HEK293 (cell line): ENCODE measurements at regions not wholly inside any gene's neighbourhood (a gene's known extent, or its start where the extent isn't known, plus 50 kb on each side); places are given as distances from the start of the nearest gene placed in this dataset.

Experiments
- CTCF ChIA-PET: fragments of 350-600 bp; formaldehyde crosslinking; extraction: SDS; loops from one replicate; lab custom pipeline; 2021; ENCODE audit warnings: antibody characterized with exemption; lab: Yijun Ruan, JAX
- POLR2A ChIA-PET: fragments of 300-600 bp; formaldehyde crosslinking; extraction: SDS; loops from one replicate; lab custom pipeline; 2020; ENCODE audit warnings: antibody characterized with exemption, inconsistent platforms; lab: Yijun Ruan, JAX
- H3K27ac ChIP-seq: fragments of 200-500 bp; sonication (Bioruptor generic); 2 replicates; pipeline ENCODE4 v1.5.1; 2014; ENCODE audit warnings: low read depth, low read length, control low read depth, inconsistent platforms; ENCODE audit errors: extremely low read depth
- H3K36me3 ChIP-seq, 2 experiments: fragments of 200-500 bp in 1 of 2; sonication (Bioruptor generic) in 1 of 2; 1 replicate in 1 of 2; 2 replicates in 1 of 2; pipeline ENCODE4 v1.5.1; 2014 to 2017; ENCODE audit warnings: inconsistent platforms in 2 of 2, low read length in 2 of 2; ENCODE audit not compliant: control insufficient read depth in 2 of 2, insufficient read depth in 1 of 2
- H3K4me1 ChIP-seq: fragments of 200-500 bp; sonication (Bioruptor generic); 2 replicates; pipeline ENCODE4 v1.5.1; 2014; ENCODE audit warnings: mild to moderate bottlenecking, low read length, inconsistent platforms; ENCODE audit not compliant: control insufficient read depth, insufficient read depth
- H3K4me3 ChIP-seq: 2 replicates; pipeline ENCODE4 v1.5.1; 2011; ENCODE audit warnings: low read depth, mild to moderate bottlenecking, control low read depth, low read length, moderate library complexity
- H3K9me3 ChIP-seq: fragments of 200-500 bp; sonication (Bioruptor generic); 2 replicates; pipeline ENCODE4 v1.5.1; 2014; ENCODE audit warnings: low read depth, low read length, inconsistent platforms; ENCODE audit not compliant: control insufficient read depth, insufficient read depth
- BCL11B ChIP-seq: fragments of 450-650 bp; formaldehyde crosslinking; IDR thresholded peaks from 2 replicates; pipeline ENCODE4 v1.5.1; 2016; ENCODE audit warnings: low read depth, missing biosample characterization, missing genetic modification characterization
- GLI2 ChIP-seq: fragments of 450-650 bp; formaldehyde crosslinking; IDR thresholded peaks from 2 replicates; pipeline ENCODE4; 2017; ENCODE audit warnings: missing biosample characterization, missing genetic modification characterization, low read depth, borderline replicate concordance
- MZF1 ChIP-seq: fragments of 450-650 bp; formaldehyde crosslinking; IDR thresholded peaks from 2 replicates; pipeline ENCODE4 v1.5.1; 2017; ENCODE audit warnings: missing biosample characterization, missing genetic modification characterization, borderline replicate concordance
- SALL2 ChIP-seq: fragments of 450-650 bp; formaldehyde crosslinking; IDR thresholded peaks from 2 replicates; pipeline ENCODE4 v1.5.0; 2017; ENCODE audit warnings: missing biosample characterization, mild to moderate bottlenecking, missing genetic modification characterization, borderline replicate concordance
- TRIM28 ChIP-seq: IDR thresholded peaks from 2 replicates; pipeline ENCODE4 v1.6.1; 2011; ENCODE audit warnings: low read length, control low read depth, borderline replicate concordance
- ZBTB21 ChIP-seq: fragments of 450-650 bp; formaldehyde crosslinking; IDR thresholded peaks from 2 replicates; pipeline ENCODE4 v1.5.1; 2017; ENCODE audit warnings: missing biosample characterization, missing genetic modification characterization
- ZNF121 ChIP-seq: fragments of 450-650 bp; formaldehyde crosslinking; IDR thresholded peaks from 2 replicates; pipeline ENCODE4 v1.5.1; 2016; ENCODE audit warnings: missing biosample characterization, missing genetic modification characterization
- ZNF140 ChIP-seq: fragments of 450-650 bp; formaldehyde crosslinking; IDR thresholded peaks from 2 replicates; pipeline ENCODE4 v1.5.1; 2016; ENCODE audit warnings: missing biosample characterization, missing genetic modification characterization
- ZNF146 ChIP-seq: fragments of 450-650 bp; formaldehyde crosslinking; IDR thresholded peaks from 2 replicates; pipeline ENCODE4 v1.5.1; 2016; ENCODE audit warnings: missing biosample characterization, missing genetic modification characterization
- ZNF175 ChIP-seq: fragments of 450-650 bp; formaldehyde crosslinking; IDR thresholded peaks from 2 replicates; pipeline ENCODE4 v1.5.1; 2016; ENCODE audit warnings: missing biosample characterization, missing genetic modification characterization
- ZNF341 ChIP-seq: fragments of 450-650 bp; formaldehyde crosslinking; IDR thresholded peaks from 2 replicates; pipeline ENCODE4; 2016; ENCODE audit warnings: low read depth, missing biosample characterization, missing genetic modification characterization
- ZNF48 ChIP-seq: fragments of 450-650 bp; formaldehyde crosslinking; IDR thresholded peaks from 2 replicates; pipeline ENCODE4 v1.5.1; 2016; ENCODE audit warnings: missing biosample characterization, missing genetic modification characterization
- ZNF488 ChIP-seq: fragments of 450-650 bp; formaldehyde crosslinking; IDR thresholded peaks from 2 replicates; pipeline ENCODE4 v1.5.1; 2016; ENCODE audit warnings: missing biosample characterization, missing genetic modification characterization
- ZNF529 ChIP-seq: fragments of 450-650 bp; formaldehyde crosslinking; IDR thresholded peaks from 2 replicates; pipeline ENCODE4 v1.5.1; 2017; ENCODE audit warnings: missing genetic modification characterization, missing biosample characterization; ENCODE audit not compliant: insufficient replicate concordance
- ZNF558 ChIP-seq: fragments of 450-650 bp; formaldehyde crosslinking; IDR thresholded peaks from 2 replicates; pipeline ENCODE4 v1.5.1; 2016; ENCODE audit warnings: missing biosample characterization, missing genetic modification characterization
- ZNF560 ChIP-seq: fragments of 450-650 bp; formaldehyde crosslinking; IDR thresholded peaks from 2 replicates; pipeline ENCODE4 v1.5.1; 2017; ENCODE audit warnings: missing biosample characterization, missing genetic modification characterization, borderline replicate concordance
- ZNF621 ChIP-seq: fragments of 450-650 bp; formaldehyde crosslinking; IDR thresholded peaks from 2 replicates; pipeline ENCODE4 v1.5.1; 2017; ENCODE audit warnings: missing biosample characterization, missing genetic modification characterization
- ZNF654 ChIP-seq: fragments of 450-650 bp; formaldehyde crosslinking; IDR thresholded peaks from 2 replicates; pipeline ENCODE4 v1.5.1; 2016; ENCODE audit warnings: low read depth, missing biosample characterization, missing genetic modification characterization
- ZNF660 ChIP-seq: fragments of 450-650 bp; IDR thresholded peaks from 2 replicates; pipeline ENCODE4 v1.5.1; 2018; ENCODE audit warnings: missing biosample characterization, mild to moderate bottlenecking, missing genetic modification characterization
- ZNF701 ChIP-seq: fragments of 450-650 bp; formaldehyde crosslinking; IDR thresholded peaks from 2 replicates; pipeline ENCODE4 v1.5.1; 2016; ENCODE audit warnings: missing biosample characterization, missing genetic modification characterization
- ZNF837 ChIP-seq: fragments of 450-650 bp; formaldehyde crosslinking; IDR thresholded peaks from 2 replicates; pipeline ENCODE4 v1.5.1; 2016; ENCODE audit warnings: missing biosample characterization, missing genetic modification characterization
- ZSCAN18 ChIP-seq: fragments of 450-650 bp; formaldehyde crosslinking; IDR thresholded peaks from 2 replicates; pipeline ENCODE4 v1.5.1; 2016; ENCODE audit warnings: missing biosample characterization, missing genetic modification characterization
- TF ChIP-seq, protein P1 (sequence below): fragments of 450-650 bp; formaldehyde crosslinking; IDR thresholded peaks from 2 replicates; pipeline ENCODE4 v1.5.1; 2016; ENCODE audit warnings: missing biosample characterization, missing genetic modification characterization, low read depth
- TF ChIP-seq, protein P2 (sequence below): fragments of 450-650 bp; formaldehyde crosslinking; IDR thresholded peaks from 2 replicates; pipeline ENCODE4 v1.5.1; 2016; ENCODE audit warnings: missing biosample characterization, missing genetic modification characterization
- TF ChIP-seq, protein P3 (sequence below): fragments of 450-650 bp; formaldehyde crosslinking; IDR thresholded peaks from 2 replicates; pipeline ENCODE4 v1.5.1; 2016; ENCODE audit warnings: missing biosample characterization, missing genetic modification characterization
- TF ChIP-seq, protein P4 (sequence below): fragments of 450-650 bp; formaldehyde crosslinking; IDR thresholded peaks from 2 replicates; pipeline ENCODE4 v1.5.1; 2016; ENCODE audit warnings: missing biosample characterization, missing genetic modification characterization

DNA sequence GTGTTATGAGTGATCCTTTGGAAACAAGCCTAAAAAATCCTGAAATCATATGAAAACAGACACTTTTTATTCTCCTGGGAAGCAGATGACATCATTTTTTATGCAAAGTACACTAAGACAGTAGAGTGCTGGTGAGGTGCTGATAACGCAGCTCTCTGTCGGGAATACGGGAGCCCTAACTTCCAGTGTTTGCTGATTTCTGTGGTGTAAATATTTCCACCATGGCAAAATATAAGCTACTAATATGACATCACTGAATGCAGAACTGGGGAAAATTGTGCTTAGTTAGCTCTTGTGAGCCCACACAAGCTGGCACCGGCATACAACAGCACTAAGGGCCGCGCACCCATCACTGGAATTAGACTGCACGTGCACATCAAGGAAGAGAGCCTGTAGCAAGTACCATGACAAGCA, 82.6 kb downstream of the FAM76B start:
- no peak overlapping the region for H3K4me3 ChIP-seq
- H3K9me3 ChIP-seq: no peaks in the 10 kb centered on the region
- ChIA-PET POLR2A (no interaction called here), CTCF (interaction anchor here (0.7 to 8.1 kb wide), 9 partner anchors 7 to 719 kb away, joined by 3 to 169 read pairs (median 12); partner anchors contain the start of gene SESN3)
- no peak for TF ChIP-seq GLI2 (tag by site-specific recombination)
- TF ChIP-seq, protein P1, sequence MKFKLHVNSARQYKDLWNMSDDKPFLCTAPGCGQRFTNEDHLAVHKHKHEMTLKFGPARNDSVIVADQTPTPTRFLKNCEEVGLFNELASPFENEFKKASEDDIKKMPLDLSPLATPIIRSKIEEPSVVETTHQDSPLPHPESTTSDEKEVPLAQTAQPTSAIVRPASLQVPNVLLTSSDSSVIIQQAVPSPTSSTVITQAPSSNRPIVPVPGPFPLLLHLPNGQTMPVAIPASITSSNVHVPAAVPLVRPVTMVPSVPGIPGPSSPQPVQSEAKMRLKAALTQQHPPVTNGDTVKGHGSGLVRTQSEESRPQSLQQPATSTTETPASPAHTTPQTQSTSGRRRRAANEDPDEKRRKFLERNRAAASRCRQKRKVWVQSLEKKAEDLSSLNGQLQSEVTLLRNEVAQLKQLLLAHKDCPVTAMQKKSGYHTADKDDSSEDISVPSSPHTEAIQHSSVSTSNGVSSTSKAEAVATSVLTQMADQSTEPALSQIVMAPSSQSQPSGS (tag by site-specific recombination): peak; percentile 48
- no peak overlapping the region for H3K27ac ChIP-seq
- H3K4me1 ChIP-seq: no peaks in the 10 kb centered on the region
- no peaks in the 10 kb centered on the region for H3K36me3 ChIP-seq

GRCh38 chr11:95705485-95706124, 84.0 kb downstream of the FAM76B start:
- H3K9me3 ChIP-seq: no peaks in the 10 kb centered on the region
- H3K27ac ChIP-seq: no peak overlapping the region
- H3K36me3 ChIP-seq: no peaks in the 10 kb centered on the region
- POLR2A ChIA-PET: interaction anchor here (1.0 to 1.3 kb wide), 2 partner anchors 474 to 476 kb away, joined by 3 to 5 read pairs; partner anchors contain the start of gene SESN3
- no peak overlapping the region for H3K4me3 ChIP-seq
- H3K4me1 ChIP-seq: no peaks in the 10 kb centered on the region
- CTCF ChIA-PET: interaction anchor here (0.6 to 8.1 kb wide), 84 partner anchors 9 to 1399 kb away, joined by 3 to 169 read pairs (median 4); partner anchors contain the start of genes SESN3 and SRSF8
- TF ChIP-seq SALL2 (tag by site-specific recombination) (no peak), ZNF175 (tag by site-specific recombination) (no peak), ZSCAN18 (tag by site-specific recombination) (no peak), TRIM28 (no peak), ZNF701 (tag by site-specific recombination) (no peak), ZNF621 (tag by site-specific recombination) (no peak), ZNF341 (no peak), ZNF660 (tag by site-specific recombination) (0 out of 2 replicates have a peak, but pooled peaks have one; percentile 44), ZNF140 (tag by site-specific recombination) (no peak), ZNF558 (no peak), ZNF560 (no peak), ZNF146 (tag by site-specific recombination) (no peak), ZBTB21 (tag by site-specific recombination) (no peak), ZNF529 (tag by site-specific recombination) (no peak), BCL11B (no peak), ZNF48 (tag by site-specific recombination) (no peak), ZNF837 (tag by site-specific recombination) (no peak), ZNF488 (tag by site-specific recombination) (no peak), MZF1 (no peak), ZNF654 (peak; percentile 84), ZNF121 (tag by site-specific recombination) (no peak)
- TF ChIP-seq, protein P2, sequence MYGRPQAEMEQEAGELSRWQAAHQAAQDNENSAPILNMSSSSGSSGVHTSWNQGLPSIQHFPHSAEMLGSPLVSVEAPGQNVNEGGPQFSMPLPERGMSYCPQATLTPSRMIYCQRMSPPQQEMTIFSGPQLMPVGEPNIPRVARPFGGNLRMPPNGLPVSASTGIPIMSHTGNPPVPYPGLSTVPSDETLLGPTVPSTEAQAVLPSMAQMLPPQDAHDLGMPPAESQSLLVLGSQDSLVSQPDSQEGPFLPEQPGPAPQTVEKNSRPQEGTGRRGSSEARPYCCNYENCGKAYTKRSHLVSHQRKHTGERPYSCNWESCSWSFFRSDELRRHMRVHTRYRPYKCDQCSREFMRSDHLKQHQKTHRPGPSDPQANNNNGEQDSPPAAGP (tag by site-specific recombination): no peak
- TF ChIP-seq, protein P3, sequence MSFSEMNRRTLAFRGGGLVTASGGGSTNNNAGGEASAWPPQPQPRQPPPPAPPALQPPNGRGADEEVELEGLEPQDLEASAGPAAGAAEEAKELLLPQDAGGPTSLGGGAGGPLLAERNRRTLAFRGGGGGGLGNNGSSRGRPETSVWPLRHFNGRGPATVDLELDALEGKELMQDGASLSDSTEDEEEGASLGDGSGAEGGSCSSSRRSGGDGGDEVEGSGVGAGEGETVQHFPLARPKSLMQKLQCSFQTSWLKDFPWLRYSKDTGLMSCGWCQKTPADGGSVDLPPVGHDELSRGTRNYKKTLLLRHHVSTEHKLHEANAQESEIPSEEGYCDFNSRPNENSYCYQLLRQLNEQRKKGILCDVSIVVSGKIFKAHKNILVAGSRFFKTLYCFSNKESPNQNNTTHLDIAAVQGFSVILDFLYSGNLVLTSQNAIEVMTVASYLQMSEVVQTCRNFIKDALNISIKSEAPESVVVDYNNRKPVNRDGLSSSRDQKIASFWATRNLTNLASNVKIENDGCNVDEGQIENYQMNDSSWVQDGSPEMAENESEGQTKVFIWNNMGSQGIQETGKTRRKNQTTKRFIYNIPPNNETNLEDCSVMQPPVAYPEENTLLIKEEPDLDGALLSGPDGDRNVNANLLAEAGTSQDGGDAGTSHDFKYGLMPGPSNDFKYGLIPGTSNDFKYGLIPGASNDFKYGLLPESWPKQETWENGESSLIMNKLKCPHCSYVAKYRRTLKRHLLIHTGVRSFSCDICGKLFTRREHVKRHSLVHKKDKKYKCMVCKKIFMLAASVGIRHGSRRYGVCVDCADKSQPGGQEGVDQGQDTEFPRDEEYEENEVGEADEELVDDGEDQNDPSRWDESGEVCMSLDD: no peak
- TF ChIP-seq, protein P4, sequence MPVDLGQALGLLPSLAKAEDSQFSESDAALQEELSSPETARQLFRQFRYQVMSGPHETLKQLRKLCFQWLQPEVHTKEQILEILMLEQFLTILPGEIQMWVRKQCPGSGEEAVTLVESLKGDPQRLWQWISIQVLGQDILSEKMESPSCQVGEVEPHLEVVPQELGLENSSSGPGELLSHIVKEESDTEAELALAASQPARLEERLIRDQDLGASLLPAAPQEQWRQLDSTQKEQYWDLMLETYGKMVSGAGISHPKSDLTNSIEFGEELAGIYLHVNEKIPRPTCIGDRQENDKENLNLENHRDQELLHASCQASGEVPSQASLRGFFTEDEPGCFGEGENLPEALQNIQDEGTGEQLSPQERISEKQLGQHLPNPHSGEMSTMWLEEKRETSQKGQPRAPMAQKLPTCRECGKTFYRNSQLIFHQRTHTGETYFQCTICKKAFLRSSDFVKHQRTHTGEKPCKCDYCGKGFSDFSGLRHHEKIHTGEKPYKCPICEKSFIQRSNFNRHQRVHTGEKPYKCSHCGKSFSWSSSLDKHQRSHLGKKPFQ: no peak
